Choroid plexus epithelial cell (primary cell): ENCODE measurements at regions not wholly inside any gene's neighbourhood (a gene's known extent, or its start where the extent isn't known, plus 50 kb on each side); places are given as distances from the start of the nearest gene placed in this dataset.

Experiments used
- DNase-seq: peaks from one replicate; pipeline ENCODE4 v3.0.0-alpha.2; 2010; ENCODE audit warnings: low read depth
- H3K4me3 ChIP-seq: 2 replicates; pipeline ENCODE4 v1.5.1; 2011; ENCODE audit warnings: low read depth, mild to moderate bottlenecking, control low read depth, low read length, moderate library complexity
- CTCF ChIP-seq: conservative IDR thresholded peaks from 2 replicates; pipeline ENCODE4 v1.5.1; 2011; ENCODE audit warnings: low read depth, mild to moderate bottlenecking, control low read depth, inconsistent platforms, low read length, moderate library complexity

- no peak for TF ChIP-seq CTCF
- H3K4me3 ChIP-seq = no peak overlapping the region
- DNase-seq = no peak
These were observed 532.8 kb downstream of the QKI start for GRCh38 chr6:163947276-163947675.

GRCh38 chr6:163946437-163946836 lies 531.9 kb downstream of the QKI start:
- H3K4me3 ChIP-seq = no peak overlapping the region
- no peak for TF ChIP-seq CTCF
- DNase-seq = no peak

GRCh38 chr6:163945808-163946207 lies 531.3 kb downstream of the QKI start:
- no peak for TF ChIP-seq CTCF
- H3K4me3 ChIP-seq = no peak overlapping the region
- no peak for DNase-seq

DNA sequence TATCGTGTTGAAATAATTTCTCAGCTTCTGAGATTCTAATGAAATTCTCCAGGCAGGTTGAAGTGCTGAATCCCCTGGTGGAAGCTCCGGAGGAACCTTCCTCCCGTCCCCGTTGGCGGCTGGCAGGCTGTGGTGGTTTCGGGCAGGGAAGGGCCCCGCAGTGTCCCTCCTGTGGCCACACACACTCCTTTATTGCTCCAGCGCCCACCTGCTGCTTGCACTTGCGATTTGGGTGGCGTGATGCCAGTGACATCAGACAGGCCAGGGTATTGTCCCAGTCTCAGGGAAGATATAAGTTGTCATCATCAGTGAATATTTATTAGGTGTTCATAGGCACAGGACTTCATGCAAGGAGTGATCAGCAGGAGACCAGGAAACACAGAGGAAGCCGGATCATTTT lies 530.4 kb downstream of the QKI start:
- no peak for DNase-seq
- no peak overlapping the region for H3K4me3 ChIP-seq
- no peak for TF ChIP-seq CTCF

- no peak for TF ChIP-seq CTCF
- H3K4me3 ChIP-seq = peak overlapping the region; percentile 33
- DNase-seq = peak; percentile 46
These were observed 529.3 kb downstream of the QKI start for GRCh38 chr6:163943607-163944385.

GRCh38 chr6:163942790-163943189 lies 528.3 kb downstream of the QKI start:
- TF ChIP-seq CTCF = no peak
- no peak overlapping the region for H3K4me3 ChIP-seq
- no peak for DNase-seq

DNA sequence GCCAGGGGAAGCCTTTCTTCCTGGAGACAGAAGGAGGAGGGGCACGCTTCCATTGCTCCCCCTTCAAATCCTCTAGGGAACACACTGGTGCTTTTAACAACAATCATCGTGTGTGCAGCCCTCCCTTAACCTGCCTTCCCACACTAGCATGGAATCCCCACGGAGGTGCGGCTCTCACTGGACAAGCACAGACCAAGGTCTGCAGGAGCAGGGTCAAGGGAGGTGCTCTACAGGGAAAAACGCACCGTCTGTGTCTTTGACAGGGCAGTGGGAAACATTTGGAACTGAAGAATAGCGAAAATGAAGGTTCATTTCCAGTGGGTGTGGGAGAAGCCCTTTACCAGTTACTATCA lies 527.1 kb downstream of the QKI start:
- H3K4me3 ChIP-seq = no peak overlapping the region
- DNase-seq = no peak
- no peak for TF ChIP-seq CTCF
